Body of pancreas (tissue), 4 donors: ENCODE measurements at regions not wholly inside any gene's neighbourhood (a gene's known extent, or its start where the extent isn't known, plus 50 kb on each side); places are given as distances from the start of the nearest gene placed in this dataset.

Source experiments
- ATAC-seq: fragments of 150-250 bp; one replicate; pipeline ENCODE4 v1.9.1; 2016
- DNase-seq, 4 donors: peaks; one replicate each; pipeline ENCODE4 v3.0.0-alpha.2; 2019
- H3K27ac ChIP-seq, 4 donors: fragments of 200-600 bp; sonication (generic); 1 replicate in 3 of 4; 2 replicates in 1 of 4; pipeline versions ENCODE4 v1.5.1 to v1.6.1; 2016 to 2019; ENCODE audit warnings: mild to moderate bottlenecking in 1 of 4, mixed read lengths in 1 of 4, moderate library complexity in 1 of 4
- H3K27me3 ChIP-seq, 2 donors: fragments of 200-600 bp; sonication (generic); one replicate each; pipeline ENCODE4 v1.6.0; 2016; ENCODE audit warnings: mild to moderate bottlenecking in 1 of 2
- H3K36me3 ChIP-seq, 2 donors: fragments of 200-600 bp; sonication (generic); replicated peaks in 1 of 2; 2 replicates each; pipeline ENCODE4 v1.5.1; 2016; ENCODE audit warnings: low read depth in 2 of 2; ENCODE audit not compliant: insufficient read depth in 1 of 2
- H3K4me1 ChIP-seq: fragments of 200-600 bp; sonication (generic); one replicate; pipeline ENCODE4 v1.6.0; 2016
- H3K4me3 ChIP-seq, 2 donors: fragments of 200-600 bp; sonication (generic); 1 replicate in 1 of 2; 2 replicates in 1 of 2; pipeline ENCODE4 v1.5.1; 2016 to 2019
- H3K9me3 ChIP-seq, 3 donors: fragments of 200-600 bp; sonication (generic); 1 replicate in 2 of 3; 2 replicates in 1 of 3; pipeline ENCODE4 v1.5.1; 2016
- POLR2A ChIP-seq, 3 donors: fragments of 450-650 bp; IDR thresholded peaks; one replicate each; pipeline ENCODE4 v1.6.1; 2016; ENCODE audit warnings: antibody characterized with exemption in 3 of 3, mild to moderate bottlenecking in 2 of 3
- WGBS, 2 donors: methylation state at CpG; one replicate each; pipeline ENCODE4 v1.1.5; 2017; 5-methylcytosine and 5-hydroxymethylcytosine counted together
- intact Hi-C: fragments of 100-400 bp; cut with DNase I; formaldehyde crosslinking; loops from one replicate; pipeline ENCODE4 v1.15.1; 2023
- TF ChIP-seq, protein P1 (sequence below), 7 experiments: fragments of 450-650 bp in 4 of 7; fragments of 200-600 bp in 3 of 7; sonication (generic) in 3 of 7; IDR thresholded peaks; one replicate each; pipeline ENCODE4 v1.5.1; 2016 to 2019; ENCODE audit warnings: antibody characterized with exemption in 7 of 7

DNA sequence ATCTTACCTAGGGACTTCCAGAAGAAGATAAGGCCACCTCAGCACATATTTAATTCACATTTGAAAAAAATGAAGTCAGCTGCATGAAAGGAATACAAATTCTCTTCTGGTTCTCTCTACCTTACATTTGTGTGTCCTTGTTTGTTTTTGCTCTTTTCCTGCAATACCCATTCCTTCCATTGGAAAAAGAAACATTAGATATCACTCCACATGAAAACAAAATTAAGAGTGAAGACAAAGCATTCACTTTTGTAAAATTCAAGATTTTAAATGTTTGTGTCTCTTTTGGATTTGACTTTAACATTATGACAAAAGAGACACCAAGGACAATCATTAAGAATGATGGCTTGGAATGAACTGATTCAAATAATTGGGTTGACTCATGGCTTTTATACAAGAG is 1351.8 kb downstream of the FSTL5 start:
- DNase-seq (no peak), ATAC-seq (no peak)
- H3K4me1 ChIP-seq: no peaks in the 10 kb centered on the region
- H3K9me3 ChIP-seq: no peaks in the 10 kb centered on the region
- H3K27ac ChIP-seq: no peak overlapping the region
- intact Hi-C loops: no loop called here
- H3K36me3 ChIP-seq: no peaks in the 10 kb centered on the region
- H3K4me3 ChIP-seq: no peak overlapping the region
- H3K27me3 ChIP-seq: no peaks in the 10 kb centered on the region
- TF ChIP-seq, protein P1, sequence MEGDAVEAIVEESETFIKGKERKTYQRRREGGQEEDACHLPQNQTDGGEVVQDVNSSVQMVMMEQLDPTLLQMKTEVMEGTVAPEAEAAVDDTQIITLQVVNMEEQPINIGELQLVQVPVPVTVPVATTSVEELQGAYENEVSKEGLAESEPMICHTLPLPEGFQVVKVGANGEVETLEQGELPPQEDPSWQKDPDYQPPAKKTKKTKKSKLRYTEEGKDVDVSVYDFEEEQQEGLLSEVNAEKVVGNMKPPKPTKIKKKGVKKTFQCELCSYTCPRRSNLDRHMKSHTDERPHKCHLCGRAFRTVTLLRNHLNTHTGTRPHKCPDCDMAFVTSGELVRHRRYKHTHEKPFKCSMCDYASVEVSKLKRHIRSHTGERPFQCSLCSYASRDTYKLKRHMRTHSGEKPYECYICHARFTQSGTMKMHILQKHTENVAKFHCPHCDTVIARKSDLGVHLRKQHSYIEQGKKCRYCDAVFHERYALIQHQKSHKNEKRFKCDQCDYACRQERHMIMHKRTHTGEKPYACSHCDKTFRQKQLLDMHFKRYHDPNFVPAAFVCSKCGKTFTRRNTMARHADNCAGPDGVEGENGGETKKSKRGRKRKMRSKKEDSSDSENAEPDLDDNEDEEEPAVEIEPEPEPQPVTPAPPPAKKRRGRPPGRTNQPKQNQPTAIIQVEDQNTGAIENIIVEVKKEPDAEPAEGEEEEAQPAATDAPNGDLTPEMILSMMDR (IDR thresholded peaks at IDR 0.05): no peak
- no peak for TF ChIP-seq POLR2A (IDR thresholded peaks at IDR 0.05)

DNA sequence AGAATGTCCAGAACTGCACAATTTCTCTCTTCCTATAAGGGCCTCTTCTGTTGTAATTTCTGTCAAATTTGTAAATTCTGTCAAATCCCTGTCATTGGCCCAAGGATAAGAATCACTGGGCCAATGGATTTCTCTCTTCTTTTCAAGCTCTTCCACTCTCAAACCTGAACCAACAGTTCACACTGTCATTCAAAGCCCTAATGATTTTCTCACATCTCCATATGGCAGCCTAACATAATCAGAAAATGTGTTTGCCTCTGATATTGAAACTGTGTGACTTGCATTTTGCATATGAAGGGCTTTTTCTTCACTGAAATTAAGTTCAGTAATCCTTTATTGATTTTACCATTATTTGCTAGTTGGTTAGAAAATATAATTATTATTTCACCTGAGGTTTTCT is 1349.1 kb downstream of the FSTL5 start:
- Histone ChIP-seq H3K4me3 (no peak overlapping the region), H3K36me3 (no peaks in the 10 kb centered on the region), H3K27ac (no peak overlapping the region), H3K4me1 (no peaks in the 10 kb centered on the region), H3K9me3 (no peaks in the 10 kb centered on the region), H3K27me3 (no peaks in the 10 kb centered on the region)
- no peak for DNase-seq
- intact Hi-C loops: no loop called here
- TF ChIP-seq, protein P1 (IDR thresholded peaks at IDR 0.05): no peak
- no peak for TF ChIP-seq POLR2A (IDR thresholded peaks at IDR 0.05)
- no peak for ATAC-seq

DNA sequence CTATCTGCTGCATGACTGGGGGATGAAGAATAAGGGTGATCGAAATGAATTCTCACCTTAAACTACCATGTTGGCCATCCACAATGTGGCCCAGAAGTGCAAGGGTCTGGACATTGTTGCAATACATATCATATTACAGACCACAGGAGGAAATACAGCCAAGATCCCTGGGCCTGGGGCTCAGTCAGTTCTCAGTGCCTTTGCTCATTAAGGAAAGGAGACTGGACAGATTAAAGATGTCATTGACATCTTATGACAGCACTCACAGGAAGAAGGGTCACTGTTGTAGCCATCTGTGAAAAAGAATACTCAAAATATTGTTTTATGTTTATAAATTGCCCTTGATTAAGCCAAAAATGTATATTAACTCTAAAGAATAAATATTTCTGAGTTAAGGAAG is 1345.2 kb downstream of the FSTL5 start:
- Histone ChIP-seq H3K4me1 (no peaks in the 10 kb centered on the region), H3K36me3 (no peaks in the 10 kb centered on the region), H3K27me3 (no peaks in the 10 kb centered on the region), H3K4me3 (no peak overlapping the region), H3K27ac (no peak overlapping the region), H3K9me3 (no peaks in the 10 kb centered on the region)
- intact Hi-C loops: no loop called here
- ATAC-seq (no peak), DNase-seq (no peak)
- WGBS, 2 donors: 85 to 90% methylated on average over 1 of the region's 1 CpG
- TF ChIP-seq POLR2A (IDR thresholded peaks at IDR 0.05): no peak
- TF ChIP-seq, protein P1 (IDR thresholded peaks at IDR 0.05): no peak

- Histone ChIP-seq H3K9me3 (no peaks in the 10 kb centered on the region), H3K4me3 (no peak overlapping the region), H3K36me3 (no peaks in the 10 kb centered on the region), H3K27me3 (no peaks in the 10 kb centered on the region), H3K27ac (no peak overlapping the region), H3K4me1 (no peaks in the 10 kb centered on the region)
- DNase-seq (no peak), ATAC-seq (no peak)
- TF ChIP-seq, protein P1 (IDR thresholded peaks at IDR 0.05): no peak
- TF ChIP-seq POLR2A (IDR thresholded peaks at IDR 0.05): no peak
- 61 to 75% methylated on average over 3 of the region's 3 CpGs for whole genome bisulfite sequencing, 2 donors
- intact Hi-C loops: no loop called here
Measured at GRCh38 chr4:160819791-160820190, 1344.0 kb downstream of the FSTL5 start.

GRCh38 chr4:160824481-160824880 is 1339.3 kb downstream of the FSTL5 start:
- intact Hi-C loops: no loop called here
- H3K9me3 ChIP-seq: no peaks in the 10 kb centered on the region
- no peaks in the 10 kb centered on the region for H3K27me3 ChIP-seq
- H3K4me1 ChIP-seq: no peaks in the 10 kb centered on the region
- no peak for DNase-seq
- 54 to 58% methylated on average over 2 of the region's 2 CpGs for WGBS, 2 donors
- no peak overlapping the region for H3K27ac ChIP-seq
- no peak overlapping the region for H3K4me3 ChIP-seq
- no peak for TF ChIP-seq POLR2A (IDR thresholded peaks at IDR 0.05)
- TF ChIP-seq, protein P1 (IDR thresholded peaks at IDR 0.05): no peak
- no peak for ATAC-seq
- H3K36me3 ChIP-seq: no peaks in the 10 kb centered on the region
